Lower lobe of right lung (tissue), 2 donors: ENCODE measurements at regions not wholly inside any gene's neighbourhood (a gene's known extent, or its start where the extent isn't known, plus 50 kb on each side); places are given as distances from the start of the nearest gene placed in this dataset.

ENCODE experiments used
- ATAC-seq, 2 donors: fragments of 200-7000 bp; cut with Tn5 transposase; one replicate each; pipeline ENCODE4 v1.9.1; 2020 to 2022; ENCODE audit warnings: mild to moderate bottlenecking in 2 of 2, moderate library complexity in 2 of 2
- DNase-seq: peaks from one replicate; pipeline ENCODE4 v3.0.0-alpha.2; 2020
- H3K27ac ChIP-seq: fragments of 200-600 bp; one replicate; pipeline ENCODE4 v1.8.0; 2022
- H3K27me3 ChIP-seq: fragments of 200-600 bp; one replicate; pipeline ENCODE4 v1.8.0; 2022; ENCODE audit warnings: low read depth
- H3K36me3 ChIP-seq: fragments of 200-600 bp; one replicate; pipeline ENCODE4 v1.8.0; 2022; ENCODE audit warnings: mild to moderate bottlenecking
- H3K4me1 ChIP-seq: fragments of 200-600 bp; one replicate; pipeline ENCODE4 v1.8.0; 2022
- H3K4me3 ChIP-seq: fragments of 200-600 bp; one replicate; pipeline ENCODE4 v1.8.0; 2022; ENCODE audit warnings: mild to moderate bottlenecking
- H3K9me3 ChIP-seq: fragments of 200-600 bp; one replicate; pipeline ENCODE4 v1.8.0; 2022
- CTCF ChIP-seq: fragments of 200-600 bp; IDR thresholded peaks from one replicate; pipeline ENCODE4 v1.8.0; 2022; ENCODE audit warnings: antibody characterized with exemption, mild to moderate bottlenecking
- intact Hi-C: fragments of 100-400 bp; cut with DNase I; formaldehyde crosslinking; loops from one replicate; pipeline ENCODE4 v1.11.0; 2022
- donor health status: DM: no; HTN: yes; CAD: no; lungs with severe emphysema.

- ATAC-seq (no peak), DNase-seq (no peak)
- intact Hi-C loops = no loop called here
- Histone ChIP-seq H3K4me1 (no peaks in the 10 kb centered on the region), H3K27me3 (no peaks in the 10 kb centered on the region), H3K27ac (no peak overlapping the region), H3K36me3 (no peaks in the 10 kb centered on the region), H3K4me3 (no peak overlapping the region), H3K9me3 (no peaks in the 10 kb centered on the region)
- no peak for TF ChIP-seq CTCF
Observed at GRCh38 chr6:88458662-88459061, 292.5 kb upstream of the CNR1 start.

GRCh38 chr6:88456221-88456859, 290.2 kb upstream of the CNR1 start:
- ATAC-seq = no peak
- H3K27ac ChIP-seq = no peak overlapping the region

GRCh38 chr6:88455317-88455716, 289.2 kb upstream of the CNR1 start:
- intact Hi-C loops = no loop called here
- Histone ChIP-seq H3K36me3 (no peaks in the 10 kb centered on the region), H3K4me3 (no peak overlapping the region), H3K9me3 (no peaks in the 10 kb centered on the region), H3K27me3 (no peaks in the 10 kb centered on the region), H3K27ac (no peak overlapping the region), H3K4me1 (no peaks in the 10 kb centered on the region)
- ATAC-seq (no peak), DNase-seq (no peak)
- no peak for TF ChIP-seq CTCF

More at GRCh38 chr6:88456221-88456859, 290.2 kb upstream of the CNR1 start:
- Histone ChIP-seq H3K27me3 (no peaks in the 10 kb centered on the region), H3K4me1 (no peaks in the 10 kb centered on the region), H3K4me3 (no peak overlapping the region), H3K36me3 (no peaks in the 10 kb centered on the region), H3K9me3 (no peaks in the 10 kb centered on the region)
- intact Hi-C loops = no loop called here
- no peak for TF ChIP-seq CTCF
- DNase-seq = no peak

GRCh38 chr6:88454658-88455057, 288.5 kb upstream of the CNR1 start:
- Histone ChIP-seq H3K4me1 (no peaks in the 10 kb centered on the region), H3K4me3 (no peak overlapping the region), H3K36me3 (no peaks in the 10 kb centered on the region), H3K27ac (no peak overlapping the region), H3K9me3 (no peaks in the 10 kb centered on the region), H3K27me3 (no peaks in the 10 kb centered on the region)
- ATAC-seq (no peak), DNase-seq (no peak)
- intact Hi-C loops = no loop called here
- TF ChIP-seq CTCF = no peak

GRCh38 chr6:88449770-88450169, 283.6 kb upstream of the CNR1 start:
- no peaks in the 10 kb centered on the region for H3K36me3 ChIP-seq
- no peak for TF ChIP-seq CTCF
- H3K27me3 ChIP-seq = no peaks in the 10 kb centered on the region
- H3K4me1 ChIP-seq = peaks cover 4% of the 10 kb centered on the region
- no peak overlapping the region for H3K4me3 ChIP-seq
- ATAC-seq (peak; percentile 45 to 63), DNase-seq (no peak)
- no peak overlapping the region for H3K27ac ChIP-seq
- H3K9me3 ChIP-seq = no peaks in the 10 kb centered on the region
- intact Hi-C loops = no loop called here
